MM.1S (cell line): ENCODE measurements at regions not wholly inside any gene's neighbourhood (a gene's known extent, or its start where the extent isn't known, plus 50 kb on each side); places are given as distances from the start of the nearest gene placed in this dataset.

ENCODE experiments used
- DNase-seq: peaks from one replicate; pipeline ENCODE4 v3.0.0-alpha.2; 2015
- H2AFZ ChIP-seq: fragments of 300-600 bp; sonication (generic); 2 replicates; pipeline ENCODE4 v1.6.0; 2016; ENCODE audit warnings: antibody characterized with exemption, low read length
- H3F3A ChIP-seq: fragments of 300-600 bp; sonication (generic); 2 replicates; pipeline ENCODE4 v1.6.1; 2016; ENCODE audit warnings: mild to moderate bottlenecking, antibody characterized with exemption, low read length, moderate library complexity, mixed read lengths; ENCODE audit not compliant: insufficient read depth
- H3K27ac ChIP-seq: fragments of 300-600 bp; sonication (generic); 2 replicates; pipeline ENCODE4 v1.5.1; 2016; ENCODE audit warnings: mild to moderate bottlenecking, low read length
- H3K27me3 ChIP-seq: fragments of 300-600 bp; sonication (generic); replicated peaks from 2 replicates; pipeline ENCODE4 v1.6.0; 2016; ENCODE audit warnings: low read length; ENCODE audit not compliant: insufficient read depth
- H3K36me3 ChIP-seq: fragments of 300-600 bp; sonication (generic); replicated peaks from 2 replicates; pipeline ENCODE4 v1.6.1; 2016; ENCODE audit warnings: mild to moderate bottlenecking, low read length, mixed read lengths; ENCODE audit not compliant: insufficient read depth
- H3K4me1 ChIP-seq: fragments of 300-600 bp; sonication (generic); 2 replicates; pipeline ENCODE4 v1.6.1; 2016; ENCODE audit warnings: low read length, mixed read lengths
- H3K4me2 ChIP-seq: fragments of 300-600 bp; sonication (generic); 2 replicates; pipeline ENCODE4 v1.6.0; 2016; ENCODE audit warnings: low read depth, low read length
- H3K4me3 ChIP-seq: fragments of 300-600 bp; sonication (generic); 2 replicates; pipeline ENCODE4 v1.5.1; 2016; ENCODE audit warnings: low read length, mixed read lengths
- H3K79me2 ChIP-seq: fragments of 300-600 bp; sonication (generic); 2 replicates; pipeline ENCODE4 v1.6.1; 2016; ENCODE audit warnings: mixed run types, low read length, mixed read lengths
- H3K9ac ChIP-seq: fragments of 300-600 bp; sonication (generic); 2 replicates; pipeline ENCODE4 v1.6.1; 2016; ENCODE audit warnings: low read length, mixed read lengths
- H3K9me2 ChIP-seq: fragments of 300-600 bp; sonication (generic); replicated peaks from 2 replicates; pipeline ENCODE4 v1.6.1; 2016; ENCODE audit warnings: mild to moderate bottlenecking, low read length, mixed read lengths; ENCODE audit not compliant: insufficient read depth
- H3K9me3 ChIP-seq: fragments of 300-600 bp; sonication (generic); replicated peaks from 2 replicates; pipeline ENCODE4 v1.6.1; 2016; ENCODE audit warnings: mild to moderate bottlenecking, low read length, mixed read lengths; ENCODE audit not compliant: insufficient read depth
- H4K20me1 ChIP-seq: fragments of 300-600 bp; sonication (generic); 2 replicates; pipeline ENCODE4 v1.6.1; 2016; ENCODE audit warnings: mild to moderate bottlenecking, low read length, moderate library complexity, mixed read lengths; ENCODE audit not compliant: insufficient read depth
- CTCF ChIP-seq: fragments of 300-600 bp; sonication (generic); IDR thresholded peaks from 2 replicates; pipeline ENCODE4 v1.5.1; 2016; ENCODE audit warnings: antibody characterized with exemption, low read length, mixed read lengths
- EZH2 ChIP-seq: fragments of 300-600 bp; sonication (generic); optimal IDR thresholded peaks from 2 replicates; pipeline ENCODE3; 2017; ENCODE audit warnings: low read depth, mild to moderate bottlenecking, antibody characterized with exemption, low read length, mixed read lengths
- EZH2phosphoT487 ChIP-seq: fragments of 300-600 bp; sonication (generic); IDR thresholded peaks from 2 replicates; pipeline ENCODE4 v1.6.1; 2018; ENCODE audit warnings: antibody characterized with exemption, low read length

- DNase-seq: no peak
- Histone ChIP-seq H4K20me1 (no peaks in the 10 kb centered on the region), H3K36me3 (no peaks in the 10 kb centered on the region), H3F3A (no peaks in the 10 kb centered on the region), H3K9ac (no peak overlapping the region), H3K79me2 (no peaks in the 10 kb centered on the region), H3K27ac (no peak overlapping the region), H2AFZ (no peak overlapping the region), H3K4me3 (no peak overlapping the region), H3K9me3 (no peaks in the 10 kb centered on the region), H3K4me1 (no peaks in the 10 kb centered on the region), H3K9me2 (no peaks in the 10 kb centered on the region), H3K27me3 (no peaks in the 10 kb centered on the region), H3K4me2 (no peak overlapping the region)
- TF ChIP-seq CTCF (no peak), EZH2phosphoT487 (no peak), EZH2 (no peak)
Observed at GRCh38 chr1:110283677-110284076, 55.5 kb upstream of the RBM15 start.

- H3K9me2 ChIP-seq: no peaks in the 10 kb centered on the region
- H3K79me2 ChIP-seq: no peaks in the 10 kb centered on the region
- H3K9me3 ChIP-seq: no peaks in the 10 kb centered on the region
- no peak overlapping the region for H3K9ac ChIP-seq
- no peak for DNase-seq
- H2AFZ ChIP-seq: no peak overlapping the region
- H4K20me1 ChIP-seq: no peaks in the 10 kb centered on the region
- H3K27ac ChIP-seq: no peak overlapping the region
- H3K4me2 ChIP-seq: no peak overlapping the region
- no peak overlapping the region for H3K4me3 ChIP-seq
- H3K27me3 ChIP-seq: no peaks in the 10 kb centered on the region
- no peaks in the 10 kb centered on the region for H3F3A ChIP-seq
- no peaks in the 10 kb centered on the region for H3K4me1 ChIP-seq
- H3K36me3 ChIP-seq: no peaks in the 10 kb centered on the region
- TF ChIP-seq EZH2 (no peak), CTCF (no peak), EZH2phosphoT487 (no peak)
Observed at GRCh38 chr1:110285316-110285715, 53.9 kb upstream of the RBM15 start.

- H3K4me2 ChIP-seq: no peak overlapping the region
- no peak for DNase-seq
- no peaks in the 10 kb centered on the region for H3K27me3 ChIP-seq
- H3K9me2 ChIP-seq: no peaks in the 10 kb centered on the region
- no peak overlapping the region for H3K9ac ChIP-seq
- H3K36me3 ChIP-seq: no peaks in the 10 kb centered on the region
- TF ChIP-seq CTCF (no peak), EZH2phosphoT487 (no peak), EZH2 (no peak)
- H3K4me3 ChIP-seq: no peak overlapping the region
- no peak overlapping the region for H2AFZ ChIP-seq
- no peaks in the 10 kb centered on the region for H3F3A ChIP-seq
- H3K4me1 ChIP-seq: no peaks in the 10 kb centered on the region
- H3K27ac ChIP-seq: no peak overlapping the region
- no peaks in the 10 kb centered on the region for H4K20me1 ChIP-seq
- H3K9me3 ChIP-seq: no peaks in the 10 kb centered on the region
- no peaks in the 10 kb centered on the region for H3K79me2 ChIP-seq
Observed at GRCh38 chr1:110286564-110286963, 52.6 kb upstream of the RBM15 start.
